Natural killer cell (primary cell): ENCODE measurements at regions not wholly inside any gene's neighbourhood (a gene's known extent, or its start where the extent isn't known, plus 50 kb on each side); places are given as distances from the start of the nearest gene placed in this dataset.

ENCODE experiments used
- ATAC-seq, 3 donors: fragments of 150-1000 bp in 2 of 3; fragments of 200-7000 bp in 1 of 3; cut with Tn5 transposase; 1 replicate in 1 of 3; 2 replicates in 2 of 3; pipeline ENCODE4 v1.10.0; 2021; ENCODE audit warnings: mild to moderate bottlenecking in 2 of 3, moderate library complexity in 2 of 3
- DNase-seq, 2 donors: peaks; one replicate each; pipeline versions ENCODE4 v3.0.0 to v3.0.0-alpha.2; 2013 to 2021; ENCODE audit warnings: mixed read lengths in 1 of 2
- H3K27ac ChIP-seq: one replicate; pipeline ENCODE4 v1.5.1; 2013; ENCODE audit warnings: mild to moderate bottlenecking, low read length
- H3K27me3 ChIP-seq: one replicate; pipeline ENCODE4 v1.6.1; 2013; ENCODE audit warnings: low read length; ENCODE audit not compliant: control insufficient read depth, insufficient read depth
- H3K36me3 ChIP-seq: one replicate; pipeline ENCODE4 v1.6.1; 2013; ENCODE audit warnings: low read length; ENCODE audit not compliant: control insufficient read depth, insufficient read depth
- H3K4me1 ChIP-seq: one replicate; pipeline ENCODE4 v1.6.1; 2013; ENCODE audit warnings: low read length; ENCODE audit not compliant: control insufficient read depth, insufficient read depth
- H3K4me3 ChIP-seq: one replicate; pipeline ENCODE4 v1.5.1; 2013; ENCODE audit warnings: low read length
- H3K9me3 ChIP-seq: one replicate; pipeline ENCODE4 v1.6.1; 2013; ENCODE audit warnings: low read length; ENCODE audit not compliant: control insufficient read depth, insufficient read depth
- H3K27ac Mint-ChIP-seq, 2 donors: one replicate each; pipeline ENCODE4 v1.8.0; 2022; ENCODE audit warnings: mild to moderate bottlenecking in 2 of 2, mixed read lengths in 2 of 2, moderate library complexity in 1 of 2
- H3K27me3 Mint-ChIP-seq, 2 donors: one replicate each; pipeline ENCODE4 v1.8.0; 2022; ENCODE audit warnings: low read depth in 2 of 2, mixed read lengths in 2 of 2
- H3K36me3 Mint-ChIP-seq: one replicate; pipeline ENCODE4 v1.8.0; 2022; ENCODE audit warnings: mixed read lengths
- H3K4me1 Mint-ChIP-seq, 2 donors: one replicate each; pipeline ENCODE4 v1.8.0; 2022; ENCODE audit warnings: mixed read lengths in 2 of 2
- H3K4me3 Mint-ChIP-seq: one replicate; pipeline ENCODE4 v1.8.0; 2022; ENCODE audit warnings: mild to moderate bottlenecking, moderate library complexity, mixed read lengths
- H3K9me3 Mint-ChIP-seq, 2 donors: one replicate each; pipeline ENCODE4 v1.8.0; 2022; ENCODE audit warnings: mixed read lengths in 2 of 2
- CTCF ChIP-seq: fragments of 200-600 bp; IDR thresholded peaks from one replicate; pipeline ENCODE4 v1.8.0; 2022; ENCODE audit warnings: antibody characterized with exemption
- WGBS: methylation state at CpG from one replicate; pipeline ENCODE4 v1.1.7; 2013; ENCODE audit warnings: missing lambda C conversion rate; ENCODE audit not compliant: insufficient coverage; 5-methylcytosine and 5-hydroxymethylcytosine counted together
- intact Hi-C: fragments of 100-400 bp; cut with micrococcal nuclease; formaldehyde crosslinking; loops from one replicate; pipeline ENCODE4 v1.14.2; 2022

- H3K27me3 ChIP-seq, result no peaks in the 10 kb centered on the region
- Mint-ChIP-seq H3K36me3 (no peaks in the 10 kb centered on the region), H3K27ac (no peak overlapping the region), H3K4me3 (no peak overlapping the region), H3K4me1 (no peaks in the 10 kb centered on the region), H3K27me3 (peaks cover 22 to 46% of the 10 kb centered on the region in 2 donors), H3K9me3 (no peaks in the 10 kb centered on the region)
- no peaks in the 10 kb centered on the region for H3K4me1 ChIP-seq
- no peak for TF ChIP-seq CTCF
- H3K27ac ChIP-seq, result no peak overlapping the region
- no peaks in the 10 kb centered on the region for H3K9me3 ChIP-seq
- no peak for ATAC-seq
- WGBS, result 76% methylated on average over 7 of the region's 7 CpGs
- no peak overlapping the region for H3K4me3 ChIP-seq
- intact Hi-C loops, result no loop called here
- no peaks in the 10 kb centered on the region for H3K36me3 ChIP-seq
- no peak for DNase-seq
Observed at GRCh38 chr10:128337860-128338378, 211.7 kb upstream of the MKI67 start.

- Histone ChIP-seq H3K4me3 (no peak overlapping the region), H3K36me3 (no peaks in the 10 kb centered on the region), H3K9me3 (no peaks in the 10 kb centered on the region), H3K27me3 (no peaks in the 10 kb centered on the region), H3K27ac (no peak overlapping the region), H3K4me1 (no peaks in the 10 kb centered on the region)
- Mint-ChIP-seq H3K4me1 (no peaks in the 10 kb centered on the region), H3K4me3 (no peak overlapping the region), H3K36me3 (no peaks in the 10 kb centered on the region), H3K27me3 (peaks cover 26 to 56% of the 10 kb centered on the region in 2 donors), H3K27ac (no peak overlapping the region), H3K9me3 (no peaks in the 10 kb centered on the region)
- ATAC-seq (no peak), DNase-seq (no peak)
- 79% methylated on average over 2 of the region's 3 CpGs for WGBS
- intact Hi-C loops, result no loop called here
- TF ChIP-seq CTCF, result no peak
Observed at GRCh38 chr10:128338951-128339350, 212.7 kb upstream of the MKI67 start.

- intact Hi-C loops, result no loop called here
- Mint-ChIP-seq H3K27me3 (peaks cover 25 to 51% of the 10 kb centered on the region in 2 donors), H3K9me3 (no peaks in the 10 kb centered on the region), H3K4me1 (no peaks in the 10 kb centered on the region), H3K36me3 (no peaks in the 10 kb centered on the region), H3K27ac (no peak overlapping the region), H3K4me3 (no peak overlapping the region)
- Histone ChIP-seq H3K36me3 (no peaks in the 10 kb centered on the region), H3K27ac (no peak overlapping the region), H3K27me3 (no peaks in the 10 kb centered on the region), H3K4me1 (no peaks in the 10 kb centered on the region), H3K4me3 (no peak overlapping the region), H3K9me3 (no peaks in the 10 kb centered on the region)
- no peak for ATAC-seq
- WGBS, result 85% methylated on average over 4 of the region's 4 CpGs
- DNase-seq, result no peak
- no peak for TF ChIP-seq CTCF
Observed at GRCh38 chr10:128339753-128340152, 213.5 kb upstream of the MKI67 start.

- no peak overlapping the region for H3K4me3 ChIP-seq
- Mint-ChIP-seq H3K4me3 (no peak overlapping the region), H3K9me3 (no peaks in the 10 kb centered on the region), H3K36me3 (no peaks in the 10 kb centered on the region), H3K27ac (no peak overlapping the region), H3K27me3 (peaks cover 19 to 37% of the 10 kb centered on the region in 2 donors), H3K4me1 (no peaks in the 10 kb centered on the region)
- TF ChIP-seq CTCF, result no peak
- DNase-seq (no peak), ATAC-seq (no peak)
- no peaks in the 10 kb centered on the region for H3K9me3 ChIP-seq
- H3K27ac ChIP-seq, result no peak overlapping the region
- intact Hi-C loops, result no loop called here
- peaks cover 4% of the 10 kb centered on the region for H3K27me3 ChIP-seq
- no peaks in the 10 kb centered on the region for H3K4me1 ChIP-seq
- H3K36me3 ChIP-seq, result no peaks in the 10 kb centered on the region
- 91% methylated on average over 2 of the region's 4 CpGs for WGBS
Observed at GRCh38 chr10:128345353-128345752, 219.1 kb upstream of the MKI67 start.
